IPS-NIHi11 (cell line): ENCODE measurements at regions not wholly inside any gene's neighbourhood (a gene's known extent, or its start where the extent isn't known, plus 50 kb on each side); places are given as distances from the start of the nearest gene placed in this dataset.

ENCODE experiments used
- DNase-seq: peaks from one replicate; pipeline ENCODE4 v3.0.0; 2012; ENCODE audit warnings: mixed read lengths, low spot score

- DNase-seq = no peak
Observed at GRCh38 chr7:28292834-28293526, 112.4 kb upstream of the JAZF1 start.

GRCh38 chr7:28293527-28293835 lies 112.9 kb upstream of the JAZF1 start:
- no peak for DNase-seq

GRCh38 chr7:28296571-28297483 lies 115.5 kb upstream of the CREB5 start:
- peak; percentile 59 for DNase-seq

DNA sequence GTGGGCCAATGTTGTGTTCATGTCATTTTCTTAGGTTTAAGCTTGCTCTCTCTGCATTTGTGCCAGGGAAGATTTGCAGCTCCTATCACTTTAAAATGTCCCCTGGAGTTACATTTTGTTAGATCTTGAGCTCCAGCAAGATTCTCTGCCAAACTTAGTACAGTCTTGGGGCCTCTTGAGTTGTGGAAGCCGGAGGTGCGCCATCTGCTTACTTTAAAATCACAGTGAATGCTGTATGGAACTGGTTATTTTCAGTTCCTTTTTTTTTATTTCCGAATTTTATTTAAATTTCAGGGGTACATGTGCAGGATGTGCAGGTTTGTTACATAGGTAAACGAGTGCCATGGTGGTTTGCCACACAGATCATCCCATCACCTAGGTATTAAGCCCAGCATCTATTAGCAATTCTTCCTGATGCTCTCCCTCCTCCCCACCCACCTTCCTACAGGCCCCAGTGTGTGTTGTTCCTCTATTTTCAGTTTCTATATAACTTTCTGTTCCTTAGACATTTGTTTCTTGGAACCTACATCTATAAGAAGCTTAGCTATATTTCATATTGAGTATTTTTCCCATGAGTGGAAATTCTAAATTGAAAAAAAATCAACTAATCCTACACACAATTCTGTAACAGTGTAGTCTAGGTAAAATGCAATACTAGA lies 114.4 kb upstream of the CREB5 start:
- DNase-seq = no peak

DNA sequence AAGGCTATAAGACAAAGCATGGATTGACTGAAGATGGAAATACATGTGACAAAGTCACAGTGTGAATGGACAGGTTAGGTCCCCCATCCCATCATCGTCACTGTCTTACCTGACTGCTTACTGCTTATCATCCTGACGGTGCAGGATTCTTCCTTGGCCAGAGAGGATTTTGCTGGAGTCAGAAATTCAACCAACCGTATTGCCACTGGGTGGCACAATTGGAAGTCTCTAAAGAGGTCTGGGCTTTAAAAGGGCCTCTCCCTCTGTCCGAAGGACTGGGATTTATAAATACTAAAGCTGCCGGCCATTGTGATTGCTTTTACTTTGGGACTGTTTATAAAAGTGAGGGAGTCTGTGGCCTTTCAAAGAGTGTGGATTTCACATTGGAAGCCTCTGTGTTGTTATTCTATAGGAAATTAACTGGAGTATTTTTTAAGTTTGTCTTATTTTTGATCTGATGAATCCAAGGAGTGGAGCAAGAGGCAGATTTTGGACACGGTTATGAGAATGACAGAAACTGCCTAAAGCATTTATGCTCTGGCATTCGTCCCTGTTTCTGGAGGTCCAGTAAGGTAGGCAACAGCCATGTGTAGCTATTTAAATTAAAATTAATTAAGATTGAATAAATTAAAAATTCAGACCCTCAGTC lies 113.3 kb upstream of the CREB5 start:
- peak; percentile 66 for DNase-seq

DNA sequence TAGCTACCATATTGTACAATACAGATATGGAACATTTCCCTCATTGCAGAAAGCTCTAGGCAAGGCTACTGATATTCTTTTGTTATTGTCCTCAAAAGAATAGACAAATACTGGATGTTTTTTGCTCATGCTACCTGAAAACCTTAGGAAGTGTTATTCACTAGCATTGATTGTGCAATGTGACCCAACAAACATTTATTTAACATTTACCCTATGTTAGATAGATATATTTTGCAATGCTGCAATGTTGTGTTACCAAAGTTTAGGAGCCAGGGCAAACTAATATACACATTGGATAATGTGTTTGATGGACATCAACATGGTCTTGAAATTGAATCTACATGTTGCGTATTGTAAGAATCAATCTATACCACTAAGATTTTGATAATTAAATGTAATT lies 112.8 kb upstream of the CREB5 start:
- DNase-seq = no peak

DNA sequence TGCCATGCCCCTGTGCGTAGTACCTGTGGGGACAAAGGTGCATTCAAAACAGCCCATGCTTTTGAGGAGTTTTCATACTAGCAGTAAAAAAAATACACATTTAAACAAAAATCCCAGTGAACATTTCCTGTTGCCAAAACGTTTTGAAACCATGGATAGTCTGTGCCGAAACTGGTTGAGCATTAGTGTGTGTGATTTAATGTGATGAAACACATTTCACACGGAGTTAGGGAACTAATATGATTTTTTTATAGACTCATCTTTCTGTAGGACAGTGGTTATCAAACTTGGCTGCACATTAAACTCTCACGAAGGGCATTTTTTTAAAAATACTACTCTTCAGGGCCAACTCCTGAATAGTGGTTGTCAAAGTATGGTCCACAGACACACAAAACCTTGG lies 111.8 kb upstream of the CREB5 start:
- DNase-seq = no peak

DNA sequence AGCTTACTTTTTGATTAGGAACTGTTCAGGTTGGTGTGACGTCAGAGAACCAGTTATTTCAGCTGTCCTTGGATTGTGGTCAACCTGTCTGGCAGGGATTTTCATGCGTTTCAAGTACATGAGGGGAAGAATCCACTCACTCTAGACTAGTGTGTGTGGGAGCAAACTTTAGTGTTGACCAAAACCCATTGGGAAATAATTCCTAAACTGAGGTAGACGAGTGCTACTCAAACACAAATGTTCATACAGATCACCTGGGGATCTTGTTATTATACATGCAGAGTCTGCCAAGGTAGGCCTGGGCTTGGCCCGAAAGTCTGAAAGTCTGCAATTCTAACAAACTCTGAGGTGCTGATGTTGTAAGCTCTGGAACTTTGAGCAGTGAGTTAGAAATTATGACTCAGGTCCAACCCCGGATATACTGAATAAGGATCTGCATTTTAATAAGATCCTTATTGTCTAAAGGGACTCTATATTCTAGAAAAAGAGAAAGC lies 111.1 kb upstream of the CREB5 start:
- DNase-seq = no peak

- DNase-seq = no peak
Observed at GRCh38 chr7:28304290-28304689, 108.0 kb upstream of the CREB5 start.

- no peak for DNase-seq
Observed at GRCh38 chr7:28309704-28310459, 102.4 kb upstream of the CREB5 start.

DNA sequence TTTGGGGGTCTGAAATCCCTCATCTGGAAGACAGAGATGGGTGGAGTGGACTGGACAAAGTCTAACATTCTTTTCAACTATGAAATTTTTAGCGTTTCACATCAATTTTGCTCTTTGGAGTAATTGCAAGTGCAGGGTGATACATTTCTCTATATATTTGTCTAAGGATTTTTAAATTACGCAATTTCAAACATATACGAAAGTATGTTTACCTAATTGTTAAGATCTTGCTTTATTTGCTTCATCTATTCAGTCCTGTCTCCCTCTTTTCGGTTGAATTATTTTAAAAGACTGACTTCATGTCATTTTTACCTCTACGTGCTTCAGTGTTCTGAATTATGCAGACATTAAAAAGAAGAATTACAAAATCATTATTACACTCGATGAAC lies 101.9 kb upstream of the CREB5 start:
- DNase-seq = no peak

DNA sequence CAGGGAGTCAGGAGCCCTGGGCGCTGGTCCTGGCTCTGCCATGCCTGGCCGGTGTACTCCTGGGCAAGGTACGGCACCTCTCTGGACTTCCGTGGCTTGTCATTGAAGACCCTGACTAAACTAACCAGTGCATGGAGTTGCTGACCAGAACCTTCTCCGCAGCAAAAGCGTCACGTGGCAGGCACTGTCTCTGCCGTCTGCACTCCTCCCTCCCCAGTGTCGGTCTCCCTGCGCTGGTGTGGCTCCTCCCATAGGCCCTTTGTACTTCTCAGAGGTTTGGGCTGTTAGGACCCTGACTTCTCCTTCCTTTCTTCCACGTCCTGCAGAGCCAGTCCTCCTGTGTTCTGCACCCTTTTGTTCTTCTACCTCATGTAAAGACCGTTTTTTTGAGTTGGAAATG lies 100.6 kb upstream of the CREB5 start:
- peak; percentile 27 for DNase-seq

- DNase-seq = no peak
Observed at GRCh38 chr7:28312948-28313347, 99.4 kb upstream of the CREB5 start.

DNA sequence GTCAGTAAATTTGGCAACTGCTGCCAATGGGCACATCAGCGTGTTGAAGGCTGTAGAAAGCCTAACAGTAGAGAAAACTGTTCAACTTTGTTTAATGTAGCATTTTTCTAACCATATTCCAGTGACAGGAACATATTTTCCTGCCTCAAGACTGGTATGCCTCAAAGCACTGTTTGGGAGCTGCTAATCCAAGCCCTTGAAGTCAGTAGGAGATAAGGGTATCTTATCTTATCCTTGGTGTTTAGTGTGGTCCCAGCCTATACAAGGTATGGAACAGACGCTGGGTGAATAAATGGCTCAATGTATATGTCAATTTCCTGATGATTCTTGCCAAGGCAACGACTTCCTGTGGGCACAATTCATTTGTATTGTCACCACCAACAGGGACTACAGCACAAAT lies 97.5 kb upstream of the CREB5 start:
- DNase-seq = no peak

DNA sequence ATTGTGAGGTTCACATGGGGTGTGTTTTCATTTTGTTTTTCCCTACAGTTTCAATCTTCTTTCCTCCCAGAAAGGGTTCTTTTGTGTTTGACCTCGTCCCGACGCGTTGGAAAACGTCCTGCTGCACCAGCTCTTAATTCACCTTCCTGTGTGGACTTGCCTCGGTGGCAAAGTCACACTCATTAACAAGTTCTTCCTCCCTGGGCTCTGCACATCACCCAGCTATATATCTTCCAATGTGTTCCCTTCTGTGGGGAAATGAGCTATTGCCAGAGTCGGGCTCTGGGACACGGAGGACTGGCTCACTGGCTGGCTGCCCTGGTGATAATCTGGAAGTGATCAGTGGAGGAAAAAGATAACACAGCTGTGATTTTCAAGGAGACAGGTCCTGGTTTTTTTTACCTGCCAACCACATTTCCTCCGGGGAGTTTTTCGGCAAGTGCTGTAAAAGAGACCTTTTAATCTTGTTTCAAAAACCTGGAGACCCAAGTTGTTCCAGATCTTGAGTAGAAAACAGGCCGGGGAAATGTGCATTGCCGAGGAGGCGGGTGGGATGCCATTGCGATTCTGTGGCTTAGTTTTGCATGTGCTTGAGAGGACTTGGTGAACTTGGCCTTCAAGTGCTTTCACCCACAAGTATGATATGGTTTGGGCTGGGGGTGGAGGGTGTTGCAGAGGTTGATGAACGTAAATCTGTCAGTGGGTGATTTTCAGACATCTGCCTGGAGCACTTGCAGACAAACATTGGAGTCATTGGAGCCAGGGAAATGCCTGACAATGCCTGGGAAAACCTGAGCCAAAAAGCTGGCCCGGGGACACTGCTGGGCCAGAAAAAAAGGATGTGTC lies 96.5 kb upstream of the CREB5 start:
- DNase-seq = no peak

GRCh38 chr7:28316489-28316888 lies 95.8 kb upstream of the CREB5 start:
- DNase-seq = no peak

DNA sequence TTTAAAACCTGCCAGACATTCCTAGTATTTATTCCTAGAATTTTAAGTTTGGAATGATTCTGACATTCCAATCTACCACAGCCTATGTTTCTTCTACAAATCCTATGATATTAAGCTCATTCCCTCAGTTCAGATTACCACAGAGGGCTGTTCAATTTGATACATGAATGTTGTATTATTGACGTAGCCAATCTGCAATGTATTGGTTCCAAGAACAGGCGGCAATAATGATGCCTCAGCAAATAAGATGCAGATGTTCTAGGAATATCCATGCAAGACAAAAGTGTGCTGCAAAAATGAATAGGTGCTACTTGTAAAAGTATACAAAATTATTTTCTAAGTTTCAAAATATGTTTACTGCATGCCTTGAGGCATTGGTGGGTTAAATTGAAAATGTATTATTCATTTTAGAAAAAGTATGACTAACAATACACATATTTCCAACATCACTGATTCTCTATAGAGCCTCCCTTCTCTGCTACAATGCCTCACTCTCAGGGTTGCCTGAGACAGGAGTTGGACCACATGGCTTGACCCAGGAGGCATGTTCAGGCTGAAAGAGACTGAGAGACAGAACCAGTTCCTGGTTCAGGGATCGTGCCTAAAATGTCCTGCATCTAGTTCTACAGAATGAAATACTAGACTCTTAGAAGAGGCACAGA lies 94.1 kb upstream of the CREB5 start:
- no peak for DNase-seq

- DNase-seq = no peak
Observed at GRCh38 chr7:28323833-28324232, 88.5 kb upstream of the CREB5 start.

GRCh38 chr7:28328146-28328545 lies 84.2 kb upstream of the CREB5 start:
- DNase-seq = no peak
